ENCODE measurements at regions not wholly inside any gene's neighbourhood (a gene's known extent, or its start where the extent isn't known, plus 50 kb on each side); places are given as distances from the start of the nearest gene placed in this dataset.
"Not testable (repeated sequence)": the region's sequence is repeated elsewhere in the genome, so short reads cannot be mapped to it uniquely, and the experiment has no call there.

DNA sequence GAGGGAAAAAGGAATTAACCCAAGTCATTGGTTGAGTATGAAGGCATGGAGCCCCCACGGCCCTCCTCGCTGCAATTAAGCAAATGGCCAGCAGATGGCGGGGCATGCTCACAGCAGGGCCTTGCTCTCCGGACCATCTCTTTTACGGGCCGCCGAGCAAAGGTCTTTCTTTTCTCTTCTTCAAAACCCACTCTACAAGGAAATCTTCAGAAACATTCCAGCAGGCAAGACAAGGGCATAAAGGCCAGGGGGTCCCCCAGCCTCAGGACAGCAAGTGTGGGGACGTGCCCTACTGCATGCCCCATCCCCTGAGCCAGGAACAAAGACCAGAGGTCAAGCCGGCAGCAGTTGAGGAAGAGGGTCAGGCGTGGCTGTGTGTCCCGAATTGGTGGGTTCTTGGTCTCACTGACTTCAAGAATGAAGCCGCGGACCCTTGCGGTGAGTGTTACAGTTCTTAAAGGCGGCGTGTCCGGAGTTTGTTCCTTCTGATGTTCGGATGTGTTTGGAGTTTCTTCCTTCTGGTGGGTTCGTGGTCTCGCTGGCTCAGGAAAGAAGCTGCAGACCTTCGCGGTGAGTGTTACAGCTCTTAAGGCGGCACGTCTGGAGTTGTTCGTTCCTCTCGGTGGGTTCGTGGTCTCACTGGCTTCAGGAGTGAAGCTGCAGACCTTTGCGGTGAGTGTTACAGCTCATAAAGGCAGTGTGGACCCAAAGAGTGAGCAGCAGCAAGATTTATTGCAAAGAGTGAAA, 59.6 kb upstream of the TOP1 start:
- TF ChIP-seq CTCF (conservative IDR thresholded peaks at IDR 0.05; ENCODE audit: low read depth, low read length) = peak; percentile 97
- TF ChIP-seq EZH2 (IDR thresholded peaks at IDR 0.05; ENCODE audit: low read length, unreplicated experiment); EZH2phosphoT487 (IDR thresholded peaks at IDR 0.05; ENCODE audit: borderline replicate concordance, low read length): not testable (repeated sequence)
